LNCaP clone FGC (cell line): ENCODE measurements at regions not wholly inside any gene's neighbourhood (a gene's known extent, or its start where the extent isn't known, plus 50 kb on each side); places are given as distances from the start of the nearest gene placed in this dataset.

Experiments used
- DNase-seq: peaks from one replicate; pipeline ENCODE4 v3.0.0-alpha.2; 2011; ENCODE audit warnings: low read depth
- H3K4me3 ChIP-seq: 2 replicates; pipeline ENCODE4 v1.5.1; 2011; ENCODE audit warnings: mild to moderate bottlenecking, low read depth, low read length, control low read depth
- TF ChIP-seq, protein P1 (sequence below): IDR thresholded peaks from 2 replicates; pipeline ENCODE4 v1.5.1; 2012; ENCODE audit warnings: mild to moderate bottlenecking; ENCODE audit not compliant: control insufficient read depth, insufficient read depth; ENCODE audit errors: extremely low read depth

DNA sequence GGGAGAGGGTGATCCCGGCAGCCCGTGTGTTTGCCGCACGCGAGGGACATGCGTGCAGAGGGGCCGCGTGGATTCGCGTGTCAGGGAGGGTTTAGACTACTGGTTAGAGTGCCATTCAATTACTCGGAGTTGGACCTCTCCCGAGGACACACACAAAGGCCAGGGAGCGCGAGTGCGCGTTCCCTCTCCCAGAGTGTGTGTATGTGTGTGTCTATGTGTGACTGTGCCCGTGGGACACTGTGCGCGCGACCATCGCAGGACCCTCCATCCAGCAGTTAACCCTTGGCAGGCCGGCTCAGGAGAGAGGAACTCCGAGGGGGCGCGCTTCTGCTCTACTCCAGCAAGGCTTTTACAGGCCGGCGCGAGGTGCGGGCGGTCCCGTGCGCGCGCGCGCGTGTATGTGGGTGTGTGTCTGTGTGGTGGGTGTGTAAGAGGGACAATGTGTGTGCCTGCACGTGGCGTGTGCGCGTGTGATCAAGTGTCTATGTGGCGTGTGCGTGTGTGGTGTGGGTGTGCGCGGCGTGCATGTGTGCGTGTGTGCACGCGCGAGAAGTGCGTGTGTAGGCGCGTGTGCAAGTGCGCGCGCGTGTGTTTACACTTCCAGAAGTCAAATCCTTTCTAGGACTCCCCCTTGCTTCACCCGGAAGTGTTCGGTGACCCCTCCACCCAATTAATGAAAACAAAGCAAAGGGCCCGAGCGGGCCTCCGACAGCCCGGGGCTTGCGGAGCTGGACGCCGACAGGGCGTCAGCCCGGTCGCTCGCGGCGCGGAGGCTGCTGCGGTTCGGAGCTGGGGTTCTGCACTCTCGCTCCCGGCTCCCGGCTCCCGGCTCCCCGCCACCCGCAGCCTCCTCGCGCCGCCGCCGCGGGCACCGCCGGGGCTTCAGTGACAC, 75.3 kb upstream of the TBCA start:
- no peak overlapping the region for H3K4me3 ChIP-seq
- TF ChIP-seq, protein P1, sequence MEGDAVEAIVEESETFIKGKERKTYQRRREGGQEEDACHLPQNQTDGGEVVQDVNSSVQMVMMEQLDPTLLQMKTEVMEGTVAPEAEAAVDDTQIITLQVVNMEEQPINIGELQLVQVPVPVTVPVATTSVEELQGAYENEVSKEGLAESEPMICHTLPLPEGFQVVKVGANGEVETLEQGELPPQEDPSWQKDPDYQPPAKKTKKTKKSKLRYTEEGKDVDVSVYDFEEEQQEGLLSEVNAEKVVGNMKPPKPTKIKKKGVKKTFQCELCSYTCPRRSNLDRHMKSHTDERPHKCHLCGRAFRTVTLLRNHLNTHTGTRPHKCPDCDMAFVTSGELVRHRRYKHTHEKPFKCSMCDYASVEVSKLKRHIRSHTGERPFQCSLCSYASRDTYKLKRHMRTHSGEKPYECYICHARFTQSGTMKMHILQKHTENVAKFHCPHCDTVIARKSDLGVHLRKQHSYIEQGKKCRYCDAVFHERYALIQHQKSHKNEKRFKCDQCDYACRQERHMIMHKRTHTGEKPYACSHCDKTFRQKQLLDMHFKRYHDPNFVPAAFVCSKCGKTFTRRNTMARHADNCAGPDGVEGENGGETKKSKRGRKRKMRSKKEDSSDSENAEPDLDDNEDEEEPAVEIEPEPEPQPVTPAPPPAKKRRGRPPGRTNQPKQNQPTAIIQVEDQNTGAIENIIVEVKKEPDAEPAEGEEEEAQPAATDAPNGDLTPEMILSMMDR: no peak
- DNase-seq: no peak

- H3K4me3 ChIP-seq: no peak overlapping the region
- no peak for DNase-seq
- TF ChIP-seq, protein P1: no peak
Measured at GRCh38 chr5:77850536-77851175, 74.5 kb upstream of the TBCA start.

DNA sequence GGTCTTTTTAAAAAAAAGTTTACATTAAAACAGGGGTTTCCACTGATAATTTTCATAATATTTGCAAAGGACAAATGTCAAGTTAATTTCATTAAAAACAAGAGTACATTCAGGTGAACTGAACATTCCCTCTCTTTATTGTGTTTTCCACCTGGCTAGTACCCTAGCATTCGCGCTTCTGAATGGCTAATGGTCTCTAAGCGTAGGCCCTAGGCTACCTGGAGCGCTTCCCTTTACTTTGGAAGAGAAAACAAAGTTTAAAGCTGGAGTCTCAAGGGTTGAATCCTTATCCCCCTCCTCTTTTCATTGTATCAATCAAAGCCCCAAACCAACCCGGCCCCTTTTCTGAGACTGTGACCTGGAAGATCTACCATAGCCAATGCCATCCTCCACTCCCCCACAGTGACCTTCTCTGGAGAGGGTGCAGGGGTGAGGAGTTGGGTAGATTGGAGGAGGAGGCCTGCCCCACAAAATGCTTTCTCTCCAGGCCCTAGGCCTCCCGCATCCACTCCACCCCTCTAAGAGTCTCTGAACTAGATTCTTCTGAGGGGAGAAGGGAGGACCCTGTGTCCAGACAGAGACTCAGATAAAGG, 73.3 kb upstream of the TBCA start:
- H3K4me3 ChIP-seq: no peak overlapping the region
- no peak for DNase-seq
- TF ChIP-seq, protein P1: no peak

GRCh38 chr5:77847814-77848290, 71.7 kb upstream of the TBCA start:
- TF ChIP-seq, protein P1: no peak
- no peak for DNase-seq
- H3K4me3 ChIP-seq: no peak overlapping the region

GRCh38 chr5:77847129-77847460, 71.0 kb upstream of the TBCA start:
- TF ChIP-seq, protein P1: no peak
- no peak for DNase-seq
- no peak overlapping the region for H3K4me3 ChIP-seq

DNA sequence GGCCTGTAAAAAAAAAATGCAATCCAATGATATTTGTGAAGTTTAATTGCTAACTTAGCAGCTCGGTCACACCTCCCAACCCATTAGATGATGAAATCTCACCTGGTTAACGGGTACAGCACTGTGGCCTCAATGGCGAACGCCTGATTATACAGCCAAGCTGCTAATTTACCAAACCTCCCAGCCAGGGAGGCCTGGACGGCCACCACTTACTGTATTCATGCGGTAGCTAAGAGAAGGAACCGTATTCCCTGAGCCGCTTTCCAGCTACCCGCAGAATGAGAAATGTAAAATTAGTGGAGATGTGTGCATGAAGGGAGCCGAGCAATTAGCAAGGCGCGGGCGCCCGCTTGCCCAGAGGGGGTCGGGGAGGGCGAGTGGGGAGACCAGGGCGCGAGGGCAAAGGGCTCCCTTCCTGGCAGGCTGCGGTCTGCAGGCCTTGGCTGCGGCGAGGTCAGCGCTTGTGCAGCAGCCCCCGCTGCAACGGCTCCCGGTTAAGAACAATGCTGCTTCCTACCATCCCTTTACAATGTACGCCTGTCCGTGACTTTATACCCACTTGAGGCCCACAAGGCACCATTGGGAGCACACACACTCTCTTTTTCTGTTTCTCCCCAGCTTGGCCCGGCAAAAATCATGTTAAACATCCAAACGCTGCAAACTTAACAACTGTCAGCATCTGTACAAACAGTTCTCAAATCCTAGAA, 70.4 kb upstream of the TBCA start:
- DNase-seq: no peak
- no peak overlapping the region for H3K4me3 ChIP-seq
- TF ChIP-seq, protein P1: no peak
